Transverse colon (tissue), 4 donors: ENCODE measurements at regions not wholly inside any gene's neighbourhood (a gene's known extent, or its start where the extent isn't known, plus 50 kb on each side); places are given as distances from the start of the nearest gene placed in this dataset.

Experiments used
- CTCF ChIP-seq, 5 experiments: fragments of 200-600 bp in 3 of 5; fragments of 450-650 bp in 2 of 5; sonication (generic) in 3 of 5; IDR thresholded peaks; 1 replicate in 2 of 5; 2 replicates in 3 of 5; pipeline ENCODE4 v1.5.1; 2016 to 2017; ENCODE audit warnings: antibody characterized with exemption in 5 of 5, inconsistent platforms in 3 of 5, mild to moderate bottlenecking in 2 of 5, moderate library complexity in 1 of 5
- EP300 ChIP-seq: sonication (generic); formaldehyde crosslinking; IDR thresholded peaks from one replicate; pipeline ENCODE4 v1.6.1; 2017; ENCODE audit warnings: antibody characterized with exemption, low read depth
- POLR2A ChIP-seq: fragments of 450-650 bp; IDR thresholded peaks from one replicate; pipeline ENCODE4 v1.6.1; 2016; ENCODE audit warnings: antibody characterized with exemption, mild to moderate bottlenecking, moderate library complexity
- POLR2AphosphoS5 ChIP-seq, 3 donors: sonication (generic); formaldehyde crosslinking; IDR thresholded peaks; one replicate each; pipeline ENCODE4 v1.6.1; 2016; ENCODE audit warnings: antibody characterized with exemption in 3 of 3

- TF ChIP-seq CTCF (IDR thresholded peaks at IDR 0.05) (no peak), POLR2AphosphoS5 (IDR thresholded peaks at IDR 0.05) (no peak), EP300 (no peak), POLR2A (no peak)
Observed at GRCh38 chr12:88973998-88974397, 378.3 kb downstream of the DUSP6 start.
